GM12878 (cell line): ENCODE measurements at regions not wholly inside any gene's neighbourhood (a gene's known extent, or its start where the extent isn't known, plus 50 kb on each side); places are given as distances from the start of the nearest gene placed in this dataset.

Experiments
- ATAC-seq: fragments of 200-7000 bp; cut with Tn5 transposase; 3 replicates; pipeline ENCODE4 v1.9.1; 2020; ENCODE audit warnings: mild to moderate bottlenecking, moderate library complexity
- BruUV-seq: library from RNA; stranded (reverse); fragments of 400-500 nt; replicated peaks from 2 replicates; lab custom pipeline; 2021; lab: Mats Ljungman, UMichigan
- CTCF ChIA-PET: fragments of 300-600 bp; sonication (Branson Sonifier 250); formaldehyde crosslinking; extraction: SDS; loops from one replicate; lab custom pipeline; 2021; ENCODE audit warnings: inconsistent platforms; lab: Yijun Ruan, JAX
- POLR2A ChIA-PET: fragments of 350-600 bp; formaldehyde crosslinking; extraction: SDS; loops from one replicate; lab custom pipeline; 2021; ENCODE audit warnings: inconsistent platforms; lab: Charles Lee
- RAD21 ChIA-PET: fragments of 300-600 bp; sonication (Branson Sonifier 250); formaldehyde crosslinking; loops from one replicate; lab custom pipeline; 2023; ENCODE audit warnings: antibody characterized with exemption; ENCODE audit not compliant: unreplicated experiment; lab: Charles Lee
- SMC1A ChIA-PET: fragments of 300-600 bp; sonication (Branson Sonifier 250); formaldehyde crosslinking; loops from one replicate; lab custom pipeline; 2023; ENCODE audit not compliant: unreplicated experiment, uncharacterized antibody; lab: Charles Lee
- DNase-seq: peaks from one replicate; pipeline ENCODE4 v3.0.0-alpha.2; 2011; ENCODE audit warnings: low read depth, low spot score
- FAIRE-seq: peaks from 3 replicates; lab custom pipeline; 2011; peaks lifted over from hg19 to GRCh38; lab: Jason Lieb, UNC
- H2AFZ ChIP-seq: 2 replicates; pipeline ENCODE4 v1.6.0; 2011; ENCODE audit warnings: low read depth, low read length, control low read depth; ENCODE audit not compliant: control insufficient read depth
- H3K27ac ChIP-seq: 2 replicates; pipeline ENCODE4 v1.5.1; 2011; ENCODE audit warnings: control low read depth; ENCODE audit not compliant: control insufficient read depth, insufficient read depth
- H3K27me3 ChIP-seq, 2 experiments: replicated peaks in 1 of 2; 2 replicates each; pipeline versions ENCODE4 v1.6.0 to v1.6.1; 2011; ENCODE audit warnings: low read length in 1 of 2; ENCODE audit not compliant: control insufficient read depth in 2 of 2, insufficient read depth in 2 of 2
- H3K36me3 ChIP-seq, 2 experiments: 2 replicates each; pipeline ENCODE4 v1.5.1; 2011; ENCODE audit warnings: low read length in 1 of 2; ENCODE audit not compliant: control insufficient read depth in 2 of 2, insufficient read depth in 2 of 2
- H3K4me1 ChIP-seq: 2 replicates; pipeline ENCODE4 v1.6.1; 2011; ENCODE audit warnings: mild to moderate bottlenecking, low read length, moderate library complexity, mixed read lengths; ENCODE audit not compliant: control insufficient read depth, insufficient read depth
- H3K4me2 ChIP-seq: 2 replicates; pipeline ENCODE4 v1.6.0; 2011; ENCODE audit warnings: control low read depth; ENCODE audit not compliant: control insufficient read depth, insufficient read depth
- H3K4me3 ChIP-seq: fragments of 200-600 bp; sonication (generic); 2 replicates; pipeline ENCODE4 v1.5.1; 2016
- H3K79me2 ChIP-seq: 2 replicates; pipeline ENCODE4 v1.6.0; 2011; ENCODE audit warnings: low read length; ENCODE audit not compliant: control insufficient read depth, insufficient read depth
- H3K9ac ChIP-seq: 2 replicates; pipeline ENCODE4 v1.8.0; 2011; ENCODE audit warnings: low read length, control low read depth, mixed read lengths; ENCODE audit not compliant: control insufficient read depth, insufficient read depth
- H3K9me3 ChIP-seq: replicated peaks from 3 replicates; pipeline ENCODE4 v1.5.1; 2011; ENCODE audit warnings: mild to moderate bottlenecking, low read length; ENCODE audit not compliant: control insufficient read depth, insufficient read depth
- H4K20me1 ChIP-seq: 2 replicates; pipeline ENCODE4 v1.6.0; 2011; ENCODE audit not compliant: control insufficient read depth, insufficient read depth
- ATF2 ChIP-seq: IDR thresholded peaks from 2 replicates; pipeline ENCODE4 v1.6.1; 2012; ENCODE audit warnings: low read length, inconsistent platforms
- CREM ChIP-seq: IDR thresholded peaks from 2 replicates; pipeline ENCODE4 v1.6.1; 2014; ENCODE audit warnings: antibody characterized with exemption, low read depth
- CUX1 ChIP-seq: IDR thresholded peaks from 2 replicates; pipeline ENCODE4 v1.6.1; 2012; ENCODE audit warnings: improper control_type of control experiment, low read depth, low read length; ENCODE audit not compliant: insufficient replicate concordance
- ETV6 ChIP-seq, 2 experiments: fragments of 450-650 bp in 1 of 2; IDR thresholded peaks in 1 of 2; conservative IDR thresholded peaks in 1 of 2; 2 replicates each; pipeline ENCODE4 v1.6.1; 2014; ENCODE audit warnings: antibody characterized with exemption in 1 of 2, borderline replicate concordance in 1 of 2, low read depth in 1 of 2, mild to moderate bottlenecking in 1 of 2, moderate library complexity in 1 of 2
- HDAC2 ChIP-seq: fragments of 200-600 bp; sonication (generic); IDR thresholded peaks from 2 replicates; pipeline ENCODE4 v1.6.1; 2017
- KAT2A ChIP-seq: conservative IDR thresholded peaks from 2 replicates; pipeline ENCODE4 v1.6.1; 2011; ENCODE audit warnings: low read depth, low read length; ENCODE audit not compliant: control insufficient read depth
- MAX ChIP-seq: IDR thresholded peaks from 2 replicates; pipeline ENCODE4 v1.6.1; 2012; ENCODE audit warnings: low read depth, low read length, improper control_type of control experiment
- RELB ChIP-seq: fragments of 450-650 bp; IDR thresholded peaks from 2 replicates; pipeline ENCODE4 v1.6.1; 2017; ENCODE audit warnings: low read depth, mild to moderate bottlenecking, moderate library complexity
- TBL1XR1 ChIP-seq: IDR thresholded peaks from 2 replicates; pipeline ENCODE4 v1.6.1; 2012; ENCODE audit warnings: low read depth, low read length, improper control_type of control experiment
- ZNF217 ChIP-seq: fragments of 450-650 bp; IDR thresholded peaks from 2 replicates; pipeline ENCODE4 v1.6.1; 2017; ENCODE audit warnings: antibody characterized with exemption, mild to moderate bottlenecking
- ZZZ3 ChIP-seq: IDR thresholded peaks from 2 replicates; pipeline ENCODE4 v1.6.1; 2011; ENCODE audit warnings: low read depth; ENCODE audit not compliant: control insufficient read depth, insufficient read length
- WGBS: methylation state at CpG from one replicate; pipeline ENCODE4 v1.1.6; 2016; ENCODE audit warnings: low lambda C conversion rate; ENCODE audit not compliant: insufficient replicate concordance, insufficient coverage; ENCODE audit errors: missing lambda C conversion rate; 5-methylcytosine and 5-hydroxymethylcytosine counted together
- in situ Hi-C: fragments of 300-500 bp; cut with MboI; formaldehyde crosslinking; loops from 9 replicates; pipeline ENCODE4 v1.14.3; 2018; ENCODE audit warnings: mixed read lengths
- intact Hi-C: fragments of 100-400 bp; cut with micrococcal nuclease; formaldehyde crosslinking; loops from one replicate; pipeline ENCODE4 v1.14.2; 2022; ENCODE audit not compliant: unreplicated experiment

GRCh38 chr10:25724241-25724640, 209.8 kb upstream of the MYO3A start:
- intact Hi-C loops = loop anchor here (10.0 kb wide), 1 partner anchor 541 kb away; no protein-coding TSS in a partner anchor
- ChIA-PET CTCF (no interaction called here), RAD21 (no interaction called here), SMC1A (no interaction called here), POLR2A (no interaction called here)
- BruUV-seq = no TSS peak
- TF ChIP-seq KAT2A = no peak
- no peak for TF ChIP-seq ZNF217
- no peak for TF ChIP-seq RELB
- TF ChIP-seq HDAC2 = no peak
- TF ChIP-seq CREM = no peak
- TF ChIP-seq ZZZ3 = no peak
- no peak for TF ChIP-seq ATF2
- TF ChIP-seq CUX1 = no peak
- TF ChIP-seq ETV6 (conservative IDR thresholded peaks at IDR 0.05 in 1 of 2, IDR thresholded peaks at IDR 0.05 in 1 of 2; ENCODE audit: borderline replicate concordance in 1 of 2, low read depth in 1 of 2) = no peak
- no peak for TF ChIP-seq MAX
- TF ChIP-seq TBL1XR1 = no peak
- H2AFZ ChIP-seq = no peak overlapping the region
- ATAC-seq = no peak
- H3K4me3 ChIP-seq = no peak overlapping the region
- no peaks in the 10 kb centered on the region for H4K20me1 ChIP-seq
- in situ Hi-C loops = no loop called here
- no peak overlapping the region for H3K4me2 ChIP-seq
- H3K27me3 ChIP-seq = no peaks in the 10 kb centered on the region
- no peaks in the 10 kb centered on the region for H3K9me3 ChIP-seq
- H3K36me3 ChIP-seq = no peaks in the 10 kb centered on the region
- 0% methylated on average over 1 of the region's 1 CpG for WGBS
- H3K79me2 ChIP-seq = no peaks in the 10 kb centered on the region
- H3K9ac ChIP-seq = no peak overlapping the region
- H3K4me1 ChIP-seq = no peaks in the 10 kb centered on the region
- DNase-seq = no peak
- H3K27ac ChIP-seq = no peak overlapping the region
- no peak for FAIRE-seq
